NCI-H510A treated with DMSO at 0.1 percent for 48 hours (cell line): ENCODE measurements at regions not wholly inside any gene's neighbourhood (a gene's known extent, or its start where the extent isn't known, plus 50 kb on each side); places are given as distances from the start of the nearest gene placed in this dataset.

Source experiments
- DNase-seq: peaks from one replicate; lab custom pipeline; 2025; lab: John Stamatoyannopoulos, UW

GRCh38 chr7:17019106-17019505 is 137.3 kb upstream of the AGR3 start:
- no peak for DNase-seq

DNA sequence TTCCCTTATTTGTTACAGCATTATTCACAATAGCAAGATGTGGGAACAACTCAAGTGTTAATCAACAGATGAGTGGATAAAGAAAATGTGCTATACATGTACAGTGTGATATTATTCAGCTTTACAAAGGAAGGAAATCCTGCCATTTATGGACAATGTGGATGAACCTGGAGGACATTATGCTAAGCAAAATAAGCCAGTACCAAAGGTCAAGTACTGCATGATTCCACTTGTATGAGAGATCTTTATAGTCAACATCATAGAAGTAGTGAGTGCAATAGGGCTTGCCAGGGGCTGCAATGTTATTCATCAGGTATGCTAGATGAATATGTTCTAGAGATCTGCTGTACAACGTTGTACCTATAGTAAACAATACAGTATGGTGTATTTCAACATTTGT is 138.5 kb upstream of the AGR3 start:
- DNase-seq, result no peak

GRCh38 chr7:17021205-17021604 is 139.4 kb upstream of the AGR3 start:
- DNase-seq, result no peak

- no peak for DNase-seq
Measured at GRCh38 chr7:17022920-17023319, 141.1 kb upstream of the AGR3 start.

GRCh38 chr7:17026269-17026668 is 144.5 kb upstream of the AGR3 start:
- no peak for DNase-seq

DNA sequence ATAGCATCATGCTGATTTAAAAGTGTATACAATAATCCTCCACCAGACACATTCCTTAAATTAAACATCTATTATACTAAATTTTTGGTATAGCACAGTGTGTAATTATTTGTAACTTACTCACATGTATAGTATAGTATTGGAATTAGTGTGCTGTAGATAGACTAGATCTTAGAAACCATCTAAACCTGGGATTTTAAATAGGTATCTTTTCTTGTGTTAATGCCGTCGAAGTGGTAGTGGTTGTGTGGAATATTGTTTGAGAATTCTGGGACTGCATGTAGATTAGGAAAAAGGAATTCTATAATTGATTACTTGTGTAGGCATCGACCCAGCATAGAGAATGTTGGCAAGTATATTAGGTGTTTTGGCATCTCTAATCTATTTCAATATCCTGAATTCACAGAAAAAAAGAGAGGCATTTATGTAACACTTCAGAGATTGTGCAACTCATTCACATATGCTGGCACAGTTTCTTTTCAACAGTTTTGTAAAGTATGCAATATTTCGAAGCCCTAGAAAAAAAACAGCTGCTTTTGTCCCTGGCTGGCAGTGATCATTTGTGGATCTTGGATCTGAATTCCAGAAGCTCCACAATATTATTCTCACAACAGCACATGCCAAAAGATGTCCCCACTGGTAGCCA is 145.5 kb upstream of the AGR3 start:
- DNase-seq, result no peak

DNA sequence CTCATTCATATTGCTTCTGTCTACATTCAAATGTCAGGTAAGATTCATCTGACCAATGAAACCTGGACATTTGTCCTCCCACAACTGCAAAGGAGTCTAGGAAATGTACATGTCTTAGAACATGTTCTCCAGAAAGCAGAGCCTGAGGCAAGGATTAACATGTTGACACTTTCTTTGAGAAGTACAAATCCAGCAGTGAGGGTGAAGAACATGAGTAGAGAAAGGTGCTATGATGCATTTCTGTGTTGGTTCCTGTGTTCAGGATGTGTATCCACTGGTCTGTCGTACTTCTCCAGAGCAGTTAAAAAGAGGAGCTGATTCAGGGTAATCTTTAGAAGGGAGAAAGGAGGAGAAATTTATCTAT is 146.0 kb upstream of the AGR3 start:
- DNase-seq, result no peak

GRCh38 chr7:17029150-17029549 is 147.4 kb upstream of the AGR3 start:
- no peak for DNase-seq

GRCh38 chr7:17030559-17030958 is 148.8 kb upstream of the AGR3 start:
- DNase-seq, result no peak

DNA sequence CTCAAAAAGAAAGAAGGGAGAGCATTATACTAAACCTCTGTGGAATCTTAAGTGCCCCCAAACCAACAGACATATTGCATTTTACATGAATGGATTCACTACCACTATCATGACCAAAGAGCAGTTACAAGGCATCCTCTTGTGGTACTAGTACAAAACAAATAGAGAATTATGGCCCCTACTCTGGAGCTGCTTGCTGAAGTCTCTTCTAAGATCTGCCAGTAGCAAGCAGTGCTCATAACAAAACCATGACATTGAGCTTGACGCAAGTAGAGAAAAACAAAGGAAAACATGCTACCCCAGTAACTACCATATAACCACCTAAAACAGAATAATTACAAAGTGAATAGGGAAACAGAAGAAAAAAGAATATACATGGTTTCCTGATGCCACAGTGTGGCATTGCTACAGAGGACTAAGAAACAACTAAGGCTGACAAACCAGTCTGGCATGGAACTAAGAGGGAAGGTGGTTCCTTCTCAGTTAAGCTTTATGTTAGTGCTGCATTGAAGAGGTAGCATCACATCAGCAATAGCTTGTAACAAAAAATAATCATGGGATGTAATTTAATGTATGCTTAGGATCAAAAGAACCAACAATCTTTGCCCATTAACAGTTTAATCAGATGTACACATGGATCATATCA is 150.2 kb upstream of the AGR3 start:
- DNase-seq, result no peak

- DNase-seq, result no peak
Measured at GRCh38 chr7:17033245-17033644, 151.5 kb upstream of the AGR3 start.

DNA sequence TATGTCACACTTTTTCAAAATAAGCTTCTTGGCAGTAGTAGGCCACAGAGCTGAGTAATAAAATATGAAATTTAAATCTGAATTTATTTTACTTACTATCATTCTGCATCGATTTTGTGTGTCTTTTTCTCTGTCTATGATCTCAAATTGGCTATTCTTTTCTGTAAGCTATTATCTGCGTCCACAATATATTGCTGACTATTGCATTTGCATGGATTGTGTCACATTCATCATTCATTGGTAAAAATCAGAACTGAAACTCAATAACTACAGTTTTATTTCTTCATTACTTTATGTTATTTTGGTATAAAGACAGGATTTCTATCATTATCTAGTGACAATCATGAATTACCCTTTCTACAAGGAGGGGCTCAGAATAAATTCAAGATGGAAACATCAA is 154.8 kb upstream of the AGR3 start:
- no peak for DNase-seq

DNA sequence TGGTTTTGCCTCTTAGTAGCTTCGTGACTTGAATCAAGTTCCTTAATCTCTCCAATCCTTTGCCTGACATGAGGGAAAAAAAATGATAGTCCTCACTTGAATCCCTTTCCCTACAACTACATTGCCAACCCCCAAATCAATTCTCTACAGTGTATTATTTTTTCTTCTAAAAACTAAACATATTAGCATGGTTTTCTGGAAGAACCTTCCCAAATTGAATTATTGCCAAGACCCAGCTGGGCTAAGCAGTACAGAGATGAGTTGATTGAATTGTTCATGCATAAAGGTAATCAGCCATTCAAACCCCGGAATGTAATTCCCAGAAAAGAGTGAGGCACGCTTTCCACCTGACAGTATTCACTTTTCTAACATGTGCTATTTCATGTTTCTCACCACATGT is 155.6 kb upstream of the AGR3 start:
- DNase-seq, result no peak

GRCh38 chr7:17038160-17038782 is 156.5 kb upstream of the AGR3 start:
- no peak for DNase-seq

- DNase-seq, result no peak
Measured at GRCh38 chr7:17038783-17039170, 157.0 kb upstream of the AGR3 start.

DNA sequence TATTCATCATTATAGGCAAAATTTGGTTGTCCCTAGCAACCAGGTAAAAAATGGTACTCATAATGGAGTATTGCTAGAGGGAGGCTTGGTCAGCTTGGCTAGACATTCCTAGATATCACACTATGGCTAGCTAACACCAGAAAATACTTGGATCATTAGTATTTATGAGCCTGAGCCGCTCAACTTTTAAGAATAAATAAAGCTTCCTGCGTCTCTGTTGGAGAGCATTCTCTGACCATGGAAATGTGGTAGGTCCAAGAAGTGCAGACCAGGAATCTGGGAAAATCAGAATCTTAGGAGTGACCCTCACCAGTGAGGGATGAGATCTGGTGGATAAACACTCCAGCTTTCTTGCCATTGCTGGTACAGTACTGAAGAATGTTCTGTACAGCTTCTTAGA is 157.6 kb upstream of the AGR3 start:
- no peak for DNase-seq

- no peak for DNase-seq
Measured at GRCh38 chr7:17040716-17041115, 158.9 kb upstream of the AGR3 start.

GRCh38 chr7:17041324-17041723 is 159.5 kb upstream of the AGR3 start:
- no peak for DNase-seq

GRCh38 chr7:17042211-17042610 is 160.4 kb upstream of the AGR3 start:
- DNase-seq, result no peak

DNA sequence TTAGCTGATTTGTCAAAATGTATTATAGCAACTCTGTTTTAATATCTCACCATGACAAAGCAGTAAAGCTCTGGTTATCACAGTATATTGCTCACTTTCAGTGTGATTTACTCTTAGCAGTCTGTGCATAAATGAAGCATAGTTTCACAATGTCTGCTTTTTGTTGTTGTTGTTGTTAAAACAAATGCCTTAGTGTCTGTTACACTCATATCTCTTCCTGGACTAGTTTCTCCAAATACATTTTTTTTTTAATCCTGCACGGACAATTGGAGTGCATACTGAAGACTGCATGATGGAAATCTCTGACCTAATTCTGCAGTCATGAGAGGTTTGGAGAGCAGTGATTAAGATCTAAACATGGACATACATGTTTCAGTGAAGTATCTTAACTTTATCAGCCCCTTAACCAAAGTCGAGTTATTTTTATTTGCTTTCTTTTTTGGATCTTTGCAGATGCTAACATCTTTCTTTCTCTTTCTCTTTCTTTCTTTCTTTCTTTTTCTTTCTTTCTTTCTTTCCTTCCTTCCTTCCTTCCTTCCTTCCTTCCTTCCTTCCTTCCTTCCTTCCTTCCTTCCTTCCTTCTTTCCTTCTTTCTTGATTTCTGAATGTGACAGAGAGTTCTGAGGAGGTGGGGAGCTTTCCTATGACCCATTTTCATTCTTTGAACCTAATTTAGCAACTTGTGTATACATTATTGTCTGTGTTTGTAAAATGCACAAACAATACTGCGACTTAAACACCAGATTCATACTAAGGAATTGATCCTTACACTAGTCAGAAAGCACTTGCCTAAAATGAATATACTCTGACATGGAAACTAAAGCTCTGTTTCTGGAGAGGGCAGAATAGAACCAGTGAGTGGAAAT is 161.5 kb upstream of the AGR3 start:
- no peak for DNase-seq

- no peak for DNase-seq
Measured at GRCh38 chr7:17044396-17044795, 162.6 kb upstream of the AGR3 start.

GRCh38 chr7:17044861-17045260 is 163.1 kb upstream of the AGR3 start:
- no peak for DNase-seq

DNA sequence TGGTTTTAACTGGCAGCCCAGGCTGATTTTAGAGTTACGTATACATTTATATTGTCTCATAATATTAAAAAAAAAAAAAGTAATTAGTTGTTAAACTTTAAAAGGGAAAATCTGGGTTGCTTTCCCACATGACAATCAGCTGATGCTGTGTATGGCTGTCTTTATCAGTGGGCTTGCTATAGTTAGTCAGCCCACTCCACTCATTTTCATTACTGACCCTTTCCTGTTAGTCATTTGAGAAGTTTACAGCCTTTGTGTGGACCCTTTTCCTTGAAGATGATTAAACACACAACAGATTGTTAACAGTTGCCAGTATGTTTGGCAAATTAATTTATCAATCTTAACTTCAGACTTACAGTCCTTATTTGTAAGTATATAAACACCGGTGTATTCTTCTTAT is 164.5 kb upstream of the AGR3 start:
- no peak for DNase-seq
